Effector memory CD4-positive, alpha-beta T cell (primary cell): ENCODE measurements at regions not wholly inside any gene's neighbourhood (a gene's known extent, or its start where the extent isn't known, plus 50 kb on each side); places are given as distances from the start of the nearest gene placed in this dataset.
"Not testable (repeated sequence)": the region's sequence is repeated elsewhere in the genome, so short reads cannot be mapped to it uniquely, and the experiment has no call there.

Source experiments
- DNase-seq, 3 donors: peaks; one replicate each; pipeline ENCODE4 v3.0.0-alpha.2; 2020
- H3K27ac ChIP-seq: 2 replicates; pipeline ENCODE4 v1.7.0; 2013; ENCODE audit warnings: mild to moderate bottlenecking, low read length, moderate library complexity; ENCODE audit not compliant: insufficient read depth, poor library complexity, severe bottlenecking
- H3K27me3 ChIP-seq: replicated peaks from 2 replicates; pipeline ENCODE4 v1.7.0; 2013; ENCODE audit warnings: mild to moderate bottlenecking, low read length; ENCODE audit not compliant: insufficient read depth, control insufficient read depth, poor library complexity, severe bottlenecking
- H3K36me3 ChIP-seq: 2 replicates; pipeline ENCODE4 v1.7.0; 2013; ENCODE audit warnings: mild to moderate bottlenecking, low read length, moderate library complexity; ENCODE audit not compliant: control insufficient read depth, insufficient read depth
- H3K4me1 ChIP-seq: 2 replicates; pipeline ENCODE4 v1.7.0; 2013; ENCODE audit warnings: low read length, mild to moderate bottlenecking; ENCODE audit not compliant: control insufficient read depth, insufficient read depth, poor library complexity, severe bottlenecking
- H3K4me3 ChIP-seq: 2 replicates; pipeline ENCODE4 v1.7.0; 2013; ENCODE audit warnings: low read length, low read depth, mild to moderate bottlenecking; ENCODE audit not compliant: insufficient read depth, poor library complexity, severe bottlenecking
- H3K9me3 ChIP-seq: 2 replicates; pipeline ENCODE4 v1.7.0; 2013; ENCODE audit warnings: mild to moderate bottlenecking, low read length, moderate library complexity; ENCODE audit not compliant: control insufficient read depth

DNA sequence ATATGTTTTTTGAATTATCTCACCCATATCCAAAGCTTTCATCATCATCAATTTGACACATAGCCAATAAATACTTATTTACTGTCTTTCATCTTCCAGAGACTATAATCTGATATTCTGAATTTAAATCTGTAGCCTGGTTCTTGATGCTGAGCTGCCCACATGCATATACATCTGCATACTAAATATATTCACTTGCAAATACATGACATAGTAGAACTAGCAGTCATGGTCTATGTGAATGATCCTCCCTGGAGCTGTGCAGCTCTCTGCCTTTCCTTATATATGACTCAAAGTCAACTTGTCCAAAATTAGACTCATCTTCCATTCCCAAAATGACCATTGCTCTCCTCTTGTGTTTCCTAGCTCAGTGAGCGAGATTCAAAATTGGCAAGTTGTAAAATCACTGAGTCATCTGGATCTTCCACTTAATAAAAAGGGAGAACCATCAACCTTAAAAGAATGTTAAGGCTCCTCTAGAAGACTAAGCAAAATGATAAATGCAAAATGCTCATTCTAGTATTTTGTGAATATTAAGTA is 448.2 kb downstream of the PPARGC1A start:
- H3K4me1 ChIP-seq: no peaks in the 10 kb centered on the region
- H3K27ac ChIP-seq: no peak overlapping the region
- H3K27me3 ChIP-seq: no peaks in the 10 kb centered on the region
- DNase-seq: no peak
- H3K9me3 ChIP-seq: no peaks in the 10 kb centered on the region
- H3K4me3 ChIP-seq: no peak overlapping the region
- H3K36me3 ChIP-seq: no peaks in the 10 kb centered on the region

DNA sequence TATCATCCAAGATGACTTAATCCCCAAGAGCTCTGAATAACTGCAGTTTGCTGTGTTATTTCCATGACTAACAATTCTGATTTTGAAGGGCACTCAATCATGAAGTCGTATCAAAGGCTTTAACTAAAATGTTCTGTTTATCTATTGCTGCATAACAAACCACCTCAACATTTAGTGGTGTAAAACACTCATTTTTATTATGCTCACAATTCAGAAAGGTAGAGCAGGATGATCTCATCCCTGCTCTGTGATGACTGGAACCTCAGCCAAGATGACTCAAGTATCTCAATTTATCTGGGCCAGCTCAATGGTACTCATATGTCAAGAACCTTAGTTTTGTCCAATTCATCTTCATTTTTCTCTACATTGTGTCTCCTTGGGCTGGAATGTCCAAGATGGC is 451.1 kb downstream of the PPARGC1A start:
- H3K36me3 ChIP-seq: no peaks in the 10 kb centered on the region

DNA sequence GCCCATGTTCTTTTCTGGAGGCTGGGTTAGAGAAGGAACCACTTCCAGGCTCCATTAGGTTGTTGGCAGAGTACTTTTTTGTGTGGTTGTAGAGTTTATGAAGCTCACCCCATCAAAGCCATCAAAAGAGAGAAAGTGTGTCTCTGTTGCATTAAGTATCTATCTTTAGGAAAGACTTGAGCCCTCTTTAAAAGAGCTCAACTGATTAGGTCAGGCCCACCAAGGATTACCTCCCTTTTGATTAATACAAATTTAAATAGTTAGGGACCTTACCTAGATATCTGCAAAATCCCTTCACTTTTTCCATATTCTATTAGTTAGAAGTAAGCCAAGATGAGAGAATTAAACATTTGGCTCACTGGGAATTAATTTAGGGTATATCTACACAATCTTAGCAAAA is 460.4 kb downstream of the PPARGC1A start:
- Histone ChIP-seq H3K9me3 (no peaks in the 10 kb centered on the region), H3K4me3 (no peak overlapping the region), H3K36me3 (no peaks in the 10 kb centered on the region), H3K27ac (no peak overlapping the region), H3K4me1 (no peaks in the 10 kb centered on the region), H3K27me3 (no peaks in the 10 kb centered on the region)
- no peak for DNase-seq

More for the DNA sequence above, 451.1 kb downstream of the PPARGC1A start:
- no peak for DNase-seq
- H3K4me1 ChIP-seq: no peaks in the 10 kb centered on the region
- H3K4me3 ChIP-seq: no peak overlapping the region
- H3K27ac ChIP-seq: no peak overlapping the region
- no peaks in the 10 kb centered on the region for H3K27me3 ChIP-seq
- no peaks in the 10 kb centered on the region for H3K9me3 ChIP-seq

DNA sequence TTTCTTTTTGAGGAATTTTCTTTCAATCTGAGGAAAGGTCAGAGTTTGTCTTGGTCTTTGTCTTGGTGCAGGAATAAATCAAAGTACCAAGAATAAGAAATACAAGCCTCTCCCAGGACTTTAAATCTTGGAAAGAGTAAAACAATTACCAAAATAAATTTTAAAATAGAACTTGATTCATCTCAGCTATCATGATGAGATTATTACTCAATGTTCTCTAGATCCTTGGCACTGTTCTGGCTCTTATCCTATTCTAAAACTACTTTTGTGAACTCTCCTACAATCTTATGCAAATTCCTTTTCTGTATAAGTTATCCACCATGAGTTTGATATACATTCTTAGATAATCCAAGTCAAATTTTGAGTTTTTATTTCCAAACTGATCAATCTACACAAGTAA is 464.3 kb downstream of the PPARGC1A start:
- Histone ChIP-seq H3K36me3 (no peaks in the 10 kb centered on the region), H3K4me1 (no peaks in the 10 kb centered on the region), H3K27ac (no peak overlapping the region), H3K4me3 (no peak overlapping the region), H3K27me3 (no peaks in the 10 kb centered on the region), H3K9me3 (no peaks in the 10 kb centered on the region)
- DNase-seq: no peak

DNA sequence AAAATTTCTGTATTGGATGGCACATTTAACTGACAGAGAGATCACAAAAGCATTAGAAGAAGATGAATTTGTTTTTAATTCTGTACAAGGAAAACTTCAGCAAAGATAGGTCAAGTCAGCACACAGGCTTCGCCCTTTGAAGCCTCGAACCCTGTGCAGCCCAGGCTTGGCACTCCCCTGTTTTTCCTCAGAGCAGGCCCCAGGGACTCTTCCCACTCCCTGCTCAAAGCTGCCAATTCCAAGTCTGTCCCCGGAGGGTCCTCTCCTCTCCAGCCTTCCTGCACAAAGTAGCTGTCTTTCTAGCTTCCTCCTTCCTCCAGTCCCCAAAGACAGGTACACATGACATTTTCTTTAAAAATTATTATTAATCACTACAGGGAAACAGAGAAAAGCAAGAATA is 466.3 kb downstream of the PPARGC1A start:
- no peaks in the 10 kb centered on the region for H3K36me3 ChIP-seq
- H3K4me1 ChIP-seq: no peaks in the 10 kb centered on the region
- H3K4me3 ChIP-seq: no peak overlapping the region
- no peaks in the 10 kb centered on the region for H3K27me3 ChIP-seq
- DNase-seq: no peak
- H3K9me3 ChIP-seq: no peaks in the 10 kb centered on the region
- H3K27ac ChIP-seq: no peak overlapping the region

DNA sequence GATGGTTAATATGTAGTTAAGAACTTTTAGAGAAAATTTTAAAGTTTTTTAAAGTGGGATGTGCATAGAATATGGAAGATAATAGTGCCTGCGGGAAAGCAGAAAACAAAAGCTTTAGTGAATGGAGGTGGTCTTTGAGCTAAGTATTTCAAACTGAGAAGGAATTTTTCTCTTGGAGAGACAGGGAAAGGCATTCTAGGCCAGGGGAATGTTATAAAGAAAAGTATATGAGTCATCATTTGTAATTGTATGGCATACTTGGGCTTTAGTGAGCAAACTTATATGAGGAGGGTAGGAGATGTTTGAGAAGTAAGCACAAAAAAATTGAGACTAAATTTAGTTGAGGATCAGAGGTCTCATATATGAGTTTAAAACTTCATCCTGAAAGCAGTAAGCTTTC is 467.0 kb downstream of the PPARGC1A start:
- H3K4me1 ChIP-seq: no peaks in the 10 kb centered on the region
- DNase-seq: no peak
- no peaks in the 10 kb centered on the region for H3K36me3 ChIP-seq
- no peaks in the 10 kb centered on the region for H3K27me3 ChIP-seq
- H3K9me3 ChIP-seq: no peaks in the 10 kb centered on the region
- no peak overlapping the region for H3K27ac ChIP-seq
- H3K4me3 ChIP-seq: no peak overlapping the region

DNA sequence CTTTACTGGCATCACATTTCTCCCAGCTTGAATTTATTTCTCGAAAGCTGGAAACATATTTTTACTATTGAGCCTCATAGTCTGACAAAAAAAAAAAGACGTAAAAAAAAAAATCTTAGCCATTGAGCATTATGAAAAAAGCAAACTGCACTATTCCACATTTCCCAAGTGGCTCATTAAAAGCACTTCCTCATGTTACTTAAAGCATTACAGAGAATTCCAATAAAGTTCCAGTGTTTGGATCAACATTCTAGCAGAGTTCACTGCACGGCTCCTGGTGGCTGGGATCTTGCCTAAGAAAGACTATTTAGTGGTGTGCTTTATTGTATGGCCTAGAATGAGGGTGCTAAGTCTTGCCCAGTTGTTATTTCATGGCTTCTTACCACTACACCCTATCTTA is 476.2 kb downstream of the PPARGC1A start:
- Histone ChIP-seq H3K27me3 (no peaks in the 10 kb centered on the region), H3K9me3 (no peaks in the 10 kb centered on the region), H3K27ac (no peak overlapping the region), H3K36me3 (no peaks in the 10 kb centered on the region), H3K4me1 (no peaks in the 10 kb centered on the region), H3K4me3 (no peak overlapping the region)
- no peak for DNase-seq

DNA sequence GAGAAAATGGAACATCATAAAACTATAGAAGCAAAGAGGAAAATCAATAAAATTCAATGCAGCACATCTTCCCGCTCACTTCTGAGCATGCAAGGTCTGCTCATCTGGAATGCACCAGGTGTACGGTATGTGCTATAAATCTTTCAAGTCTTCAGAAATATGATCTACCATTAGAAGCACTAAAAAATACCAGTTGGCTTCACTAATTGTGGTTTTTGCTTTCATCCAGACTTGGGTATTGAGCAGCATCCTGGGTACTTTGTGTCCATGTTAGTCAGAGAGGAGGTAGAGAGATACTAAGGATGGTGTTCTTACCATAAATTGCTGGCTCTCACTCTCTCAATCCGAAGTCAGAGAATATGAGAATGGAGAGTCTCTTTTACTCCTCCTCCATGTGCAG is 477.1 kb downstream of the PPARGC1A start:
- no peaks in the 10 kb centered on the region for H3K9me3 ChIP-seq
- no peaks in the 10 kb centered on the region for H3K4me1 ChIP-seq
- DNase-seq: no peak
- no peaks in the 10 kb centered on the region for H3K27me3 ChIP-seq
- no peak overlapping the region for H3K4me3 ChIP-seq
- no peaks in the 10 kb centered on the region for H3K36me3 ChIP-seq
- H3K27ac ChIP-seq: no peak overlapping the region

DNA sequence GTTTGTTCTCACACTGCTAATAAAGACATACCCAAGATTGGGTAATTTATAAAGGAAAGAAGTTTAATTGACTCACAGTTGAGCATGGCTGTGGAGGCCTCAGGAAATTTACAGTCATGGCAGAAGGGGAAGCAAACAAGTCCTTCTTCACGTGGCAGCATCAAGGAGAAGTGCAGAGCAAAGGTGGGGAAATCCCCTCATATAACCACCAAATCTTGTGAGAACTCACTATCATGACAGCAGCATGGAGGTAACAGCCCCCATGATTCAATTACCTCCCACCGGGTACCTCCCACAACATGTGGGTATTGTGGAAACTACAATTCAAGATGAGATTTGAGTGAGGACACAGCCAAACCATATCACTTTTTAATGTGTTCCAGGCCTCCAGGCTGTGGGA is 480.9 kb downstream of the PPARGC1A start:
- not testable (repeated sequence) for H3K36me3 ChIP-seq, H3K4me3 ChIP-seq, DNase-seq, H3K27ac ChIP-seq, H3K27me3 ChIP-seq, H3K4me1 ChIP-seq, H3K9me3 ChIP-seq

DNA sequence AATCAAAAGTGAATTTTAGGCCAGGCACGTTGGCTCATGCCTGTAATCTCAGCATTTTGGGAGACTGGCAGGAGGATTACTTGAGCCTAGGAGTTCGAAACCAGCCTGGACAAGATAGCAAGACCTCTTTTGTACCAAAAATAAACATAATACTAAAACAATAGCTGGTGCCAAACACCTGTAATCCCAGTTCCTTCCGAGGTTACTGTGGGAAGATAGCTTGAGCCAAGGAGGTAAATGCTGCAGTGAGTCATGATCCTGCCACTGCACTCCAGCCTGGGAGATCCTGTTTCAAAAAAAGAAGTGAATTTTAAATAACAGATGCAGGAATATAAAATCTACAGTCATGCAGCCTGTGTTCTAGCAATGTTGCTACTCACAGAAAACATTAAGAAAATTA is 488.3 kb downstream of the PPARGC1A start:
- no peak for DNase-seq
- no peaks in the 10 kb centered on the region for H3K36me3 ChIP-seq
- no peaks in the 10 kb centered on the region for H3K9me3 ChIP-seq
- no peak overlapping the region for H3K4me3 ChIP-seq
- no peak overlapping the region for H3K27ac ChIP-seq
- no peaks in the 10 kb centered on the region for H3K27me3 ChIP-seq
- no peaks in the 10 kb centered on the region for H3K4me1 ChIP-seq
